ENCODE measurements at regions not wholly inside any gene's neighbourhood (a gene's known extent, or its start where the extent isn't known, plus 50 kb on each side); places are given as distances from the start of the nearest gene placed in this dataset.

DNA sequence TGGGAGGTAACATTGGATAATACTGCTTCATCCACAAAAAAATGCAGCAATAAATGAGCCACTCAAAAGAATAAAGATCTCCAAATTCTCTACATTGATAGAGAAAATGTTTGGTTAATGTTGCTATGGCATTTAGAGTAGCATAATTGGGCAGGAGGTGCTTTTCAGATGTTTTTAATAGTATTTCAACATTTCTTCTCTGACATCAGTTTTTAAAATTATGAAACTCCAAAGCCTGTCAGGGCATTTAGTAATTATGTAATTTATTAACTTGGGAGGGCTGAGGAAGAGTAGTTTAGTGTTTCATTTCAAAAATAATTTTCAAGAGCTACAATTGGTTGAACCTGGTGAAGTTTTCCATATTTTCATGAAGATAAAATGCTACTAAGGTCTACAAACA lies 211.3 kb upstream of the INTU start:
- TF ChIP-seq, protein P1, sequence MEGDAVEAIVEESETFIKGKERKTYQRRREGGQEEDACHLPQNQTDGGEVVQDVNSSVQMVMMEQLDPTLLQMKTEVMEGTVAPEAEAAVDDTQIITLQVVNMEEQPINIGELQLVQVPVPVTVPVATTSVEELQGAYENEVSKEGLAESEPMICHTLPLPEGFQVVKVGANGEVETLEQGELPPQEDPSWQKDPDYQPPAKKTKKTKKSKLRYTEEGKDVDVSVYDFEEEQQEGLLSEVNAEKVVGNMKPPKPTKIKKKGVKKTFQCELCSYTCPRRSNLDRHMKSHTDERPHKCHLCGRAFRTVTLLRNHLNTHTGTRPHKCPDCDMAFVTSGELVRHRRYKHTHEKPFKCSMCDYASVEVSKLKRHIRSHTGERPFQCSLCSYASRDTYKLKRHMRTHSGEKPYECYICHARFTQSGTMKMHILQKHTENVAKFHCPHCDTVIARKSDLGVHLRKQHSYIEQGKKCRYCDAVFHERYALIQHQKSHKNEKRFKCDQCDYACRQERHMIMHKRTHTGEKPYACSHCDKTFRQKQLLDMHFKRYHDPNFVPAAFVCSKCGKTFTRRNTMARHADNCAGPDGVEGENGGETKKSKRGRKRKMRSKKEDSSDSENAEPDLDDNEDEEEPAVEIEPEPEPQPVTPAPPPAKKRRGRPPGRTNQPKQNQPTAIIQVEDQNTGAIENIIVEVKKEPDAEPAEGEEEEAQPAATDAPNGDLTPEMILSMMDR (conservative IDR thresholded peaks at IDR 0.05 in 1 of 2, IDR thresholded peaks at IDR 0.05 in 1 of 2; ENCODE audit: low read depth in 1 of 2, low read length in 2 of 2) = no peak
- no peak for TF ChIP-seq EZH2 (IDR thresholded peaks at IDR 0.05; ENCODE audit: low read length, missing control alignments)

All from fibroblast of lung (primary cell).